Endothelial cell of umbilical vein (primary cell): ENCODE measurements at regions not wholly inside any gene's neighbourhood (a gene's known extent, or its start where the extent isn't known, plus 50 kb on each side); places are given as distances from the start of the nearest gene placed in this dataset.

ENCODE experiments used
- BruUV-seq: library from RNA; stranded (reverse); fragments of 400-500 nt; replicated peaks from 2 replicates; lab custom pipeline; 2021; lab: Mats Ljungman, UMichigan
- CTCF ChIA-PET: fragments of 300-600, 350-600 bp; sonication (Branson Sonifier 250); formaldehyde crosslinking; loops from one replicate; lab custom pipeline; 2021; ENCODE audit warnings: antibody characterized with exemption, inconsistent platforms; lab: Charles Lee
- POLR2A ChIA-PET: fragments of 300-600, 350-600 bp; sonication (Branson Sonifier 250); formaldehyde crosslinking; loops from one replicate; lab custom pipeline; 2021; ENCODE audit warnings: antibody characterized with exemption, inconsistent platforms; lab: Charles Lee
- DNase-seq: peaks from one replicate; pipeline ENCODE4 v3.0.0-alpha.2; 2011; ENCODE audit warnings: low read depth, low spot score
- FAIRE-seq: peaks from 2 replicates; lab custom pipeline; 2011; peaks lifted over from hg19 to GRCh38; lab: Jason Lieb, UNC
- H2AFZ ChIP-seq: 2 replicates; pipeline ENCODE4 v1.6.0; 2012; ENCODE audit warnings: low read depth, low read length, control low read depth, inconsistent platforms
- H3K27ac ChIP-seq: 2 replicates; pipeline ENCODE4 v1.5.1; 2011; ENCODE audit warnings: low read depth, mild to moderate bottlenecking, control low read depth, low read length, moderate library complexity; ENCODE audit not compliant: insufficient read depth
- H3K27me3 ChIP-seq, 2 experiments: 2 replicates each; pipeline versions ENCODE4 v1.6.0 to v1.6.1; 2011; ENCODE audit warnings: low read length in 2 of 2, mixed read lengths in 1 of 2; ENCODE audit not compliant: control insufficient read depth in 2 of 2, insufficient read depth in 2 of 2
- H3K36me3 ChIP-seq, 2 experiments: 2 replicates in 1 of 2; 3 replicates in 1 of 2; pipeline ENCODE4 v1.5.1; 2011; ENCODE audit warnings: low read length in 2 of 2, mild to moderate bottlenecking in 1 of 2, moderate library complexity in 1 of 2; ENCODE audit not compliant: control insufficient read depth in 2 of 2, insufficient read depth in 2 of 2; ENCODE audit errors: extremely low read depth in 1 of 2
- H3K4me1 ChIP-seq: 3 replicates; pipeline ENCODE4 v1.5.1; 2011; ENCODE audit warnings: mild to moderate bottlenecking, low read length; ENCODE audit not compliant: control insufficient read depth, insufficient read depth; ENCODE audit errors: extremely low read depth
- H3K4me2 ChIP-seq: 2 replicates; pipeline ENCODE4 v1.6.1; 2011; ENCODE audit warnings: low read length, control low read depth, mixed read lengths; ENCODE audit not compliant: insufficient read depth
- H3K4me3 ChIP-seq, 3 experiments: fragments of 200-600 bp in 1 of 3; sonication (generic), shearing (Covaris generic) in 1 of 3; replicated peaks in 1 of 3; 2 replicates each; pipeline ENCODE4 v1.5.1; 2011 to 2016; ENCODE audit warnings: control low read depth in 3 of 3, low read length in 3 of 3, mild to moderate bottlenecking in 2 of 3, inconsistent platforms in 1 of 3, low read depth in 1 of 3, moderate library complexity in 1 of 3; ENCODE audit not compliant: insufficient read depth in 1 of 3
- H3K79me2 ChIP-seq: 2 replicates; pipeline ENCODE4 v1.6.0; 2012; ENCODE audit warnings: low read length, inconsistent platforms; ENCODE audit not compliant: control insufficient read depth, insufficient read depth
- H3K9ac ChIP-seq: replicated peaks from 2 replicates; pipeline ENCODE3; 2011; ENCODE audit warnings: low read length, control low read depth; ENCODE audit not compliant: insufficient read depth; ENCODE audit errors: extremely low read depth
- H3K9me1 ChIP-seq: replicated peaks from 3 replicates; pipeline ENCODE4 v1.6.0; 2011; ENCODE audit warnings: mild to moderate bottlenecking, low read length; ENCODE audit not compliant: control insufficient read depth, insufficient read depth; ENCODE audit errors: extremely low read depth
- H3K9me3 ChIP-seq: replicated peaks from 2 replicates; pipeline ENCODE4 v1.5.1; 2012; ENCODE audit warnings: low read length, inconsistent platforms; ENCODE audit not compliant: control insufficient read depth, insufficient read depth
- H4K20me1 ChIP-seq: replicated peaks from 2 replicates; pipeline ENCODE3; 2011; ENCODE audit warnings: mild to moderate bottlenecking, low read length; ENCODE audit not compliant: control insufficient read depth, insufficient read depth; ENCODE audit errors: extremely low read depth
- CTCF ChIP-seq, 2 donors: IDR thresholded peaks; 1 replicate in 1 of 2; 2 replicates in 1 of 2; pipeline ENCODE4 v1.5.1; 2011; ENCODE audit warnings: low read length in 2 of 2, mild to moderate bottlenecking in 2 of 2, moderate library complexity in 2 of 2, control low read depth in 1 of 2, inconsistent platforms in 1 of 2, low read depth in 1 of 2; ENCODE audit not compliant: insufficient read depth in 1 of 2; ENCODE audit errors: extremely low read depth in 1 of 2
- EZH2 ChIP-seq: IDR thresholded peaks from 2 replicates; pipeline ENCODE4 v1.6.1; 2012; ENCODE audit warnings: borderline replicate concordance, low read depth, mild to moderate bottlenecking, moderate library complexity, low read length, inconsistent platforms; ENCODE audit not compliant: severe bottlenecking
- FOS ChIP-seq: IDR thresholded peaks from 2 replicates; pipeline ENCODE4 v1.6.1; 2011; ENCODE audit warnings: mild to moderate bottlenecking, low read length, moderate library complexity, borderline replicate concordance; ENCODE audit not compliant: insufficient read depth
- GATA2 ChIP-seq: IDR thresholded peaks from 2 replicates; pipeline ENCODE4 v1.7.0; 2011; ENCODE audit warnings: low read depth, mild to moderate bottlenecking, moderate library complexity, mixed read lengths, low read length; ENCODE audit not compliant: insufficient read length, insufficient read depth
- JUN ChIP-seq: IDR thresholded peaks from 2 replicates; pipeline ENCODE4 v1.6.1; 2011; ENCODE audit warnings: borderline replicate concordance, low read depth; ENCODE audit not compliant: insufficient read length, insufficient read depth
- MYC ChIP-seq: IDR thresholded peaks from one replicate; pipeline ENCODE4 v1.6.1; 2011; ENCODE audit warnings: mild to moderate bottlenecking, low read depth, low read length
- POLR2A ChIP-seq: IDR thresholded peaks from 2 replicates; pipeline ENCODE4 v1.6.1; 2012; ENCODE audit warnings: low read depth, mild to moderate bottlenecking, control low read depth, low read length
- POLR2AphosphoS5 ChIP-seq: IDR thresholded peaks from 2 replicates; pipeline ENCODE4 v1.6.1; 2012; ENCODE audit warnings: low read depth, mild to moderate bottlenecking, control low read depth, low read length, moderate library complexity; ENCODE audit not compliant: insufficient read depth
- dilution Hi-C: fragments of 300-500 bp; cut with MboI; formaldehyde crosslinking; loops from one replicate; pipeline ENCODE4 v1.15.0; 2019; ENCODE audit warnings: low sequenced_read_pairs; ENCODE audit not compliant: extremely low pct_ligation_motif_present
- intact Hi-C: fragments of 100-400 bp; cut with micrococcal nuclease; formaldehyde crosslinking; loops from one replicate; pipeline ENCODE4 v1.10.0; 2022
- TF ChIP-seq, protein P1 (sequence below): IDR thresholded peaks from 2 replicates; pipeline ENCODE4 v1.6.1; 2011; ENCODE audit not compliant: insufficient read depth, insufficient read length

DNA sequence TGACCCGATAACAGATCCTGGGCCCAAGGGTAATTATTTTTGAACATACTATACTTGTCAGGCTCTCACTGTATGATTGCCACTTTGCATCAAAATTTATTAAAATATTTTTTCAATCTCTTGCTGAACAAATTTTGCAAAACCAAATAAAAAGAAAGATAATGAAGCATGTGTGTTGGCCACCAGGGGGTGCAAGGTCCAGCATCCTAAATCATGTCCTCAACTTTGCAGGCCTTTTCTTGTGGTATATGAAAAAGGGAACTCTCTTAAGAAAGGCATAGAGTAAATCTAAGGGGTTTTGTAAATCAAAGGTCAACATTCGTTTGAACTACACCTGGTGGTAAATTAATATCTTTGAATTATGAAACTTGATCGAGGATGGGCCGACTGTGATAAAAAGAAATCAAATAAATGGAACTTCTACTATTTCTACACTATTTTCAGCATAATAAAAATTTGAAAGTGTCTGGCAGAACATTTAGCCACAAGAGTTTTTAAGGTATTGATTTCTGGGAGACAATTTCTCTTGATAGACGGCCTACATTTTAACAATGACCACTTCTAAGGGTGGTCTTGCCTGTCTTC lies 676.5 kb downstream of the DMRTA1 start:
- CTCF ChIA-PET: interaction anchor here (1.0 to 1.5 kb wide), 6 partner anchors 10 to 653 kb away, joined by 3 to 5 read pairs (median 3); no protein-coding TSS in a partner anchor
- POLR2A ChIA-PET: no interaction called here
- intact Hi-C loops: loop anchor here (1.0 to 10.0 kb wide), 4 partner anchors 222 to 1124 kb away; no protein-coding TSS in a partner anchor

GRCh38 chr9:23145467-23145866 lies 680.6 kb downstream of the ELAVL2 start:
- no peaks in the 10 kb centered on the region for H3K36me3 ChIP-seq
- no peak overlapping the region for H3K27ac ChIP-seq
- H2AFZ ChIP-seq: no peak overlapping the region
- CTCF ChIA-PET: no interaction called here
- H3K9me3 ChIP-seq: no peaks in the 10 kb centered on the region
- intact Hi-C loops (no loop called here), dilution Hi-C loops (no loop called here)
- H4K20me1 ChIP-seq: no peaks in the 10 kb centered on the region
- no peak overlapping the region for H3K4me3 ChIP-seq
- BruUV-seq: no TSS peak
- H3K79me2 ChIP-seq: no peaks in the 10 kb centered on the region
- H3K9ac ChIP-seq: no peak overlapping the region
- H3K9me1 ChIP-seq: no peaks in the 10 kb centered on the region
- no peak overlapping the region for H3K4me2 ChIP-seq
- no peak for DNase-seq
- FAIRE-seq: no peak
- no peaks in the 10 kb centered on the region for H3K4me1 ChIP-seq
- TF ChIP-seq GATA2 (no peak), MYC (no peak), JUN (no peak), POLR2A (no peak), CTCF (IDR thresholded peaks at IDR 0.05; ENCODE audit: extremely low read depth in 1 of 2, insufficient read depth in 1 of 2, low read depth in 1 of 2, low read length in 2 of 2) (no peak), POLR2AphosphoS5 (no peak), EZH2 (no peak), FOS (no peak)
- TF ChIP-seq, protein P1, sequence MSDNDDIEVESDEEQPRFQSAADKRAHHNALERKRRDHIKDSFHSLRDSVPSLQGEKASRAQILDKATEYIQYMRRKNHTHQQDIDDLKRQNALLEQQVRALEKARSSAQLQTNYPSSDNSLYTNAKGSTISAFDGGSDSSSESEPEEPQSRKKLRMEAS: no peak
- POLR2A ChIA-PET: no interaction called here
- no peaks in the 10 kb centered on the region for H3K27me3 ChIP-seq

More for the DNA sequence above, 676.5 kb downstream of the DMRTA1 start:
- Histone ChIP-seq H3K27ac (no peak overlapping the region), H3K4me1 (no peaks in the 10 kb centered on the region), H3K27me3 (no peaks in the 10 kb centered on the region), H3K9me1 (no peaks in the 10 kb centered on the region), H3K4me3 (no peak overlapping the region), H2AFZ (no peak overlapping the region), H3K36me3 (no peaks in the 10 kb centered on the region), H3K9me3 (no peaks in the 10 kb centered on the region), H3K9ac (no peak overlapping the region), H3K79me2 (no peaks in the 10 kb centered on the region), H4K20me1 (no peaks in the 10 kb centered on the region), H3K4me2 (no peak overlapping the region)
- no peak for TF ChIP-seq POLR2AphosphoS5
- TF ChIP-seq CTCF (IDR thresholded peaks at IDR 0.05; ENCODE audit: extremely low read depth in 1 of 2, insufficient read depth in 1 of 2, low read depth in 1 of 2, low read length in 2 of 2): peak; percentile 53 to 61
- FAIRE-seq (peak; percentile 83), DNase-seq (peak; percentile 55)
- BruUV-seq: no TSS peak
- dilution Hi-C loops: no loop called here
